ENCODE measurements at regions not wholly inside any gene's neighbourhood (a gene's known extent, or its start where the extent isn't known, plus 50 kb on each side); places are given as distances from the start of the nearest gene placed in this dataset.

DNA sequence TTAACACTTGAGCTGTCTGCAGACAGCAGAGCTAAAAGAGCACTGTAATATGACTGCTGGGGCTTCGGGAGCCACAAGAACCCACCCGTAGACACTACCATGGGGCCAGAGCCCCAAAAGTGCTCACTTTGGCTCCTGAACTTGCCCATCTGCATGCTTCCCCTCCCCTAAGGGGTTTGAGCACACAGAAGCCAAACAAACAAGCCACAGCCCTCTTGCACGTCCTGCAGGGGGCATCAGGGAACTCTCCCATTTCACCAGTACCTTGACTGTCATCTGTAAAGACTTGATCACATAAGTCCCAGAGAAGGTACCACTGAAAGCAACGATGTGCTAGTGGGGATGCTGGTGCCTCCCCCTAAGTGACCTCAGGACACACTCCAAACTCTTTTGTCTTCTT is 681.8 kb downstream of the SEMA5A start:
- no peak for TF ChIP-seq YY1 (IDR thresholded peaks at IDR 0.05; ENCODE audit: insufficient read depth, insufficient read length)
- no peak for TF ChIP-seq ZNF274 (IDR thresholded peaks at IDR 0.05; ENCODE audit: low read depth, low read length)
